Fibroblast of lung (primary cell): ENCODE measurements at regions not wholly inside any gene's neighbourhood (a gene's known extent, or its start where the extent isn't known, plus 50 kb on each side); places are given as distances from the start of the nearest gene placed in this dataset.

Experiments
- DNase-seq, 2 donors: peaks; one replicate each; pipeline versions ENCODE4 v3.0.0 to v3.0.0-alpha.2; 2010; ENCODE audit warnings: low read depth in 2 of 2
- H2AFZ ChIP-seq: 2 replicates; pipeline ENCODE4 v1.5.1; 2012; ENCODE audit warnings: low read length, control low read depth, inconsistent platforms
- H3K27ac ChIP-seq: 2 replicates; pipeline ENCODE4 v1.5.1; 2011; ENCODE audit warnings: low read length, control low read depth; ENCODE audit not compliant: insufficient read depth
- H3K27me3 ChIP-seq: 2 replicates; pipeline ENCODE4 v1.5.1; 2011; ENCODE audit warnings: mild to moderate bottlenecking, low read length; ENCODE audit not compliant: control insufficient read depth, insufficient read depth
- H3K36me3 ChIP-seq: 2 replicates; pipeline ENCODE4 v1.5.1; 2011; ENCODE audit warnings: low read length; ENCODE audit not compliant: control insufficient read depth, insufficient read depth
- H3K4me1 ChIP-seq: 2 replicates; pipeline ENCODE4 v1.5.1; 2011; ENCODE audit warnings: low read length; ENCODE audit not compliant: control insufficient read depth, insufficient read depth; ENCODE audit errors: extremely low read depth
- H3K4me2 ChIP-seq: 2 replicates; pipeline ENCODE4 v1.5.1; 2011; ENCODE audit warnings: low read length, control low read depth; ENCODE audit not compliant: insufficient read depth; ENCODE audit errors: extremely low read depth
- H3K4me3 ChIP-seq, 4 experiments: fragments of 200-600 bp in 1 of 4; sonication (generic) in 1 of 4; replicated peaks in 1 of 4; 2 replicates each; pipeline ENCODE4 v1.5.1; 2011 to 2016; ENCODE audit warnings: low read length in 4 of 4, low read depth in 3 of 4, mild to moderate bottlenecking in 3 of 4, control low read depth in 2 of 4, inconsistent platforms in 1 of 4, mixed read lengths in 1 of 4; ENCODE audit not compliant: insufficient read depth in 1 of 4; ENCODE audit errors: control extremely low read depth in 1 of 4
- H3K79me2 ChIP-seq: 2 replicates; pipeline ENCODE4 v1.5.1; 2012; ENCODE audit warnings: mild to moderate bottlenecking, low read length, inconsistent platforms; ENCODE audit not compliant: control insufficient read depth, insufficient read depth
- H3K9ac ChIP-seq: 2 replicates; pipeline ENCODE4 v1.5.1; 2011; ENCODE audit warnings: mild to moderate bottlenecking, low read length, control low read depth; ENCODE audit not compliant: insufficient read depth
- H3K9me3 ChIP-seq: 2 replicates; pipeline ENCODE4 v1.5.1; 2012; ENCODE audit warnings: low read depth, low read length; ENCODE audit not compliant: control insufficient read depth, insufficient read depth
- H4K20me1 ChIP-seq: 2 replicates; pipeline ENCODE4 v1.5.1; 2011; ENCODE audit warnings: low read length; ENCODE audit not compliant: control insufficient read depth, insufficient read depth; ENCODE audit errors: extremely low read depth
- CTCF ChIP-seq, 2 donors: IDR thresholded peaks in 1 of 2; conservative IDR thresholded peaks in 1 of 2; 1 replicate in 1 of 2; 2 replicates in 1 of 2; pipeline ENCODE4 v1.5.1; 2011 to 2012; ENCODE audit warnings: low read length in 2 of 2, control low read depth in 1 of 2, inconsistent platforms in 1 of 2, low read depth in 1 of 2, mild to moderate bottlenecking in 1 of 2
- EZH2 ChIP-seq: IDR thresholded peaks from 2 replicates; pipeline ENCODE4 v1.5.1; 2012; ENCODE audit warnings: low read length, control low read depth, mild to moderate bottlenecking; ENCODE audit errors: missing control alignments

GRCh38 chr3:182397164-182397563 lies 396.1 kb upstream of the ATP11B start:
- Histone ChIP-seq H3K79me2 (no peaks in the 10 kb centered on the region), H3K36me3 (no peaks in the 10 kb centered on the region), H3K9me3 (no peaks in the 10 kb centered on the region), H2AFZ (no peak overlapping the region), H4K20me1 (no peaks in the 10 kb centered on the region), H3K27me3 (no peaks in the 10 kb centered on the region), H3K4me3 (no peak overlapping the region), H3K27ac (no peak overlapping the region), H3K4me2 (no peak overlapping the region), H3K4me1 (no peaks in the 10 kb centered on the region), H3K9ac (no peak overlapping the region)
- TF ChIP-seq CTCF (conservative IDR thresholded peaks at IDR 0.05 in 1 of 2, IDR thresholded peaks at IDR 0.05 in 1 of 2; ENCODE audit: low read depth in 1 of 2, low read length in 2 of 2) (no peak), EZH2 (no peak)
- DNase-seq, result no peak

- no peaks in the 10 kb centered on the region for H3K36me3 ChIP-seq
- H3K4me2 ChIP-seq, result no peak overlapping the region
- no peaks in the 10 kb centered on the region for H3K27me3 ChIP-seq
- no peaks in the 10 kb centered on the region for H3K4me1 ChIP-seq
- H3K4me3 ChIP-seq, result no peak overlapping the region
- TF ChIP-seq EZH2 (no peak), CTCF (conservative IDR thresholded peaks at IDR 0.05 in 1 of 2, IDR thresholded peaks at IDR 0.05 in 1 of 2; ENCODE audit: low read depth in 1 of 2, low read length in 2 of 2) (no peak)
- no peaks in the 10 kb centered on the region for H4K20me1 ChIP-seq
- H2AFZ ChIP-seq, result no peak overlapping the region
- no peaks in the 10 kb centered on the region for H3K79me2 ChIP-seq
- DNase-seq, result peak in 1 of 2 donors; percentile 29
- no peak overlapping the region for H3K9ac ChIP-seq
- H3K27ac ChIP-seq, result no peak overlapping the region
- H3K9me3 ChIP-seq, result no peaks in the 10 kb centered on the region
These were observed 393.1 kb upstream of the ATP11B start for GRCh38 chr3:182399978-182400737.

DNA sequence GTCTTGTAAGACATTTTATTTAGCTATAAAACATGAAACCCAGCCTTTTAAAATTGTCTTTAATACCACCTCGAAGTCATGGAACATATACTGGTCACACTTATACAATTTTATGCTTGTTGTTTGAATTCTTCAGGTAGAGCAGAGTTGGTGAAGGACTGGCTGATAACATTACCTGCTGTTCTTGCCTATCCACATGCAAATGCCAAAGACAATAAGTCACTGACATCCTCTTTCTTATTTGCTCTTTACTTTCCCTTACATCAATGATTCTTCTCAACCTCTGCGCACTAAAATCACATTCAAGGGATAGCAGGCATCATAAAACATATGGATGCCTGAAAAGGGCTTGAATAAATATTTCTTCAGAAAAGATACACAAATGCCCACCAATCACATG lies 392.5 kb upstream of the ATP11B start:
- Histone ChIP-seq H3K36me3 (no peaks in the 10 kb centered on the region), H3K27me3 (no peaks in the 10 kb centered on the region), H3K27ac (no peak overlapping the region), H3K4me1 (no peaks in the 10 kb centered on the region), H3K9ac (no peak overlapping the region), H3K79me2 (no peaks in the 10 kb centered on the region), H3K4me3 (no peak overlapping the region), H4K20me1 (no peaks in the 10 kb centered on the region), H3K9me3 (no peaks in the 10 kb centered on the region), H2AFZ (no peak overlapping the region), H3K4me2 (no peak overlapping the region)
- DNase-seq, result no peak
- no peak for TF ChIP-seq CTCF (conservative IDR thresholded peaks at IDR 0.05 in 1 of 2, IDR thresholded peaks at IDR 0.05 in 1 of 2; ENCODE audit: low read depth in 1 of 2, low read length in 2 of 2)
- no peak for TF ChIP-seq EZH2
